K562 (cell line): ENCODE measurements at regions not wholly inside any gene's neighbourhood (a gene's known extent, or its start where the extent isn't known, plus 50 kb on each side); places are given as distances from the start of the nearest gene placed in this dataset.

ENCODE experiments used
- ATAC-seq: fragments of 200-7000 bp; cut with Tn5 transposase; 3 replicates; pipeline ENCODE4 v1.9.1; 2020; ENCODE audit warnings: moderate library complexity
- BruUV-seq: library from RNA; stranded (reverse); fragments of 400-500 nt; replicated peaks from 2 replicates; lab custom pipeline; 2021; lab: Mats Ljungman, UMichigan
- CTCF ChIA-PET: fragments of 300-600 bp; formaldehyde crosslinking; extraction: SDS; loops from one replicate; lab custom pipeline; 2021; ENCODE audit warnings: low intra/inter-chr PET ratio; lab: Yijun Ruan, JAX
- POLR2A ChIA-PET: fragments of 300-600, 350-650 bp; sonication (Branson Sonifier 250); formaldehyde crosslinking; extraction: SDS; loops from one replicate; lab custom pipeline; 2021; ENCODE audit warnings: antibody characterized with exemption, inconsistent platforms; lab: Yijun Ruan, JAX
- DNase-seq, 4 experiments: peaks; one replicate each; pipeline versions ENCODE4 v3.0.0 to v3.0.0-alpha.2; 2011 to 2018; ENCODE audit warnings: low spot score in 3 of 4, mixed read lengths in 3 of 4; ENCODE audit errors: extremely low read depth in 1 of 4
- FAIRE-seq: peaks from 2 replicates; lab custom pipeline; 2011; peaks lifted over from hg19 to GRCh38; lab: Jason Lieb, UNC
- H2AFZ ChIP-seq: 2 replicates; pipeline ENCODE4 v1.6.0; 2011; ENCODE audit warnings: low read depth, low read length, control low read depth, inconsistent platforms
- H3K27ac ChIP-seq: fragments of 200-600 bp; 3 replicates; pipeline ENCODE4 v1.8.0; 2011; ENCODE audit warnings: low read depth, mild to moderate bottlenecking, control low read depth, inconsistent platforms, low read length, moderate library complexity, mixed read lengths; ENCODE audit errors: extremely low read depth
- H3K27me3 ChIP-seq, 2 experiments: fragments of 300-600 bp in 1 of 2; 2 replicates in 1 of 2; 3 replicates in 1 of 2; pipeline versions ENCODE4 v1.6.0 to v1.8.0; 2011; ENCODE audit warnings: inconsistent platforms in 2 of 2, low read length in 2 of 2, mild to moderate bottlenecking in 1 of 2, mixed read lengths in 1 of 2, moderate library complexity in 1 of 2; ENCODE audit not compliant: control insufficient read depth in 2 of 2, insufficient read depth in 2 of 2
- H3K36me3 ChIP-seq: fragments of 300-600 bp; 3 replicates; pipeline ENCODE4 v1.8.0; 2011; ENCODE audit warnings: mild to moderate bottlenecking, low read length, inconsistent platforms; ENCODE audit not compliant: control insufficient read depth, insufficient read depth
- H3K4me1 ChIP-seq, 2 experiments: fragments of 200-600 bp in 1 of 2; replicated peaks in 1 of 2; 2 replicates in 1 of 2; 3 replicates in 1 of 2; pipeline versions ENCODE4 v1.5.1 to v1.8.0; 2011; ENCODE audit warnings: inconsistent platforms in 2 of 2, low read length in 2 of 2, mild to moderate bottlenecking in 1 of 2, mixed read lengths in 1 of 2, moderate library complexity in 1 of 2; ENCODE audit not compliant: control insufficient read depth in 2 of 2, insufficient read depth in 2 of 2
- H3K4me2 ChIP-seq: 2 replicates; pipeline ENCODE4 v1.6.1; 2011; ENCODE audit warnings: low read length, control low read depth, inconsistent platforms, mixed read lengths; ENCODE audit not compliant: insufficient read depth
- H3K4me3 ChIP-seq: fragments of 200-600 bp; sonication (generic), shearing (Covaris generic); 2 replicates; pipeline ENCODE4 v1.5.1; 2016; ENCODE audit warnings: control low read depth, inconsistent platforms
- H3K79me2 ChIP-seq: fragments of 200-600 bp; 3 replicates; pipeline ENCODE4 v1.8.0; 2011; ENCODE audit warnings: low read length, inconsistent platforms; ENCODE audit not compliant: control insufficient read depth, insufficient read depth
- H3K9ac ChIP-seq, 2 experiments: 2 replicates each; pipeline versions ENCODE4 v1.6.0 to v1.6.1; 2011; ENCODE audit warnings: low read depth in 2 of 2, low read length in 2 of 2, control low read depth in 1 of 2, inconsistent platforms in 1 of 2, mild to moderate bottlenecking in 1 of 2, mixed read lengths in 1 of 2; ENCODE audit not compliant: insufficient read depth in 1 of 2
- H3K9me1 ChIP-seq: one replicate; pipeline ENCODE4 v1.6.0; 2011; ENCODE audit warnings: inconsistent platforms, mild to moderate bottlenecking, low read length, moderate library complexity; ENCODE audit not compliant: control insufficient read depth, insufficient read depth
- H3K9me3 ChIP-seq: replicated peaks from 2 replicates; pipeline ENCODE4 v1.5.1; 2011; ENCODE audit warnings: low read depth, low read length, inconsistent platforms; ENCODE audit not compliant: control insufficient read depth, insufficient read depth
- H4K20me1 ChIP-seq: replicated peaks from 2 replicates; pipeline ENCODE4 v1.6.1; 2011; ENCODE audit warnings: low read length, inconsistent platforms, mixed read lengths; ENCODE audit not compliant: control insufficient read depth, insufficient read depth
- KAT8 ChIP-seq: fragments of 450-650 bp; IDR thresholded peaks from 2 replicates; pipeline ENCODE4 v1.6.1; 2016; ENCODE audit warnings: low read depth, mild to moderate bottlenecking
- LARP7 ChIP-seq: fragments of 450-650 bp; IDR thresholded peaks from 2 replicates; pipeline ENCODE4 v1.6.1; 2016
- PCBP2 ChIP-seq: fragments of 200-400 bp; formaldehyde crosslinking; IDR thresholded peaks from 2 replicates; pipeline ENCODE4 v1.6.1; 2018; ENCODE audit warnings: low read length, low read depth, mild to moderate bottlenecking, moderate library complexity; ENCODE audit not compliant: poor library complexity, severe bottlenecking
- POLR2AphosphoS5 ChIP-seq: IDR thresholded peaks from 2 replicates; pipeline ENCODE4 v1.6.1; 2011; ENCODE audit warnings: mild to moderate bottlenecking, low read depth, low read length, moderate library complexity; ENCODE audit not compliant: control insufficient read depth, insufficient read depth
- RAD21 ChIP-seq, 2 experiments: fragments of 250-450 bp in 1 of 2; fragments of 450-650 bp in 1 of 2; sonication (Bioruptor Pico) in 1 of 2; formaldehyde crosslinking in 1 of 2; IDR thresholded peaks in 1 of 2; conservative IDR thresholded peaks in 1 of 2; 2 replicates each; pipeline versions ENCODE4 v1.4.0 to v1.8.0; 2020 to 2022; ENCODE audit warnings: mild to moderate bottlenecking in 2 of 2, moderate library complexity in 1 of 2
- TRIM28 ChIP-seq: fragments of 450-650 bp; IDR thresholded peaks from 2 replicates; pipeline ENCODE4 v1.6.1; 2017
- ZBTB8A ChIP-seq: fragments of 450-650 bp; IDR thresholded peaks from 2 replicates; pipeline ENCODE4 v1.6.1; 2018; ENCODE audit warnings: mild to moderate bottlenecking, moderate library complexity; ENCODE audit not compliant: partially characterized antibody
- ZFP30 ChIP-seq: fragments of 250-450 bp; sonication (Bioruptor Pico); IDR thresholded peaks from 2 replicates; pipeline ENCODE4 v1.8.0; 2022; ENCODE audit warnings: moderate library complexity, mild to moderate bottlenecking, inconsistent platforms, borderline replicate concordance
- ZNF146 ChIP-seq: IDR thresholded peaks from one replicate; pipeline ENCODE4 v1.6.1; 2018; ENCODE audit warnings: missing compliant biosample characterization; ENCODE audit not compliant: unreplicated experiment
- WGBS: fragments of 100-300 bp; shearing (Covaris generic); methylation state at CpG from one replicate; pipeline ENCODE4 v1.1.6; 2016; ENCODE audit warnings: low coverage, mixed read lengths; ENCODE audit not compliant: insufficient coverage; ENCODE audit errors: missing lambda C conversion rate; 5-methylcytosine and 5-hydroxymethylcytosine counted together
- in situ Hi-C: fragments of 300-500 bp; cut with MboI; formaldehyde crosslinking; loops from 4 replicates; pipeline ENCODE4 v1.15.0; 2018; ENCODE audit warnings: inconsistent platforms, mixed read lengths
- intact Hi-C: fragments of 100-400 bp; cut with micrococcal nuclease; formaldehyde crosslinking; loops from 2 replicates; pipeline ENCODE4 v1.14.2; 2022
- TF ChIP-seq, protein P1 (sequence below): fragments of 450-650 bp; IDR thresholded peaks from 2 replicates; pipeline ENCODE4 v1.6.1; 2014; ENCODE audit warnings: low read depth, mild to moderate bottlenecking, moderate library complexity, borderline replicate concordance
- TF ChIP-seq, protein P2 (sequence below), 2 experiments: fragments of 450-650 bp; IDR thresholded peaks; 2 replicates each; pipeline ENCODE4 v1.6.1; 2018; ENCODE audit warnings: mild to moderate bottlenecking in 2 of 2, low read depth in 1 of 2; ENCODE audit not compliant: partially characterized antibody in 2 of 2
- TF ChIP-seq, protein P3 (sequence below): fragments of 250-450 bp; sonication (Bioruptor Pico); IDR thresholded peaks from 2 replicates; pipeline ENCODE4 v1.5.1; 2021; ENCODE audit warnings: mild to moderate bottlenecking

DNA sequence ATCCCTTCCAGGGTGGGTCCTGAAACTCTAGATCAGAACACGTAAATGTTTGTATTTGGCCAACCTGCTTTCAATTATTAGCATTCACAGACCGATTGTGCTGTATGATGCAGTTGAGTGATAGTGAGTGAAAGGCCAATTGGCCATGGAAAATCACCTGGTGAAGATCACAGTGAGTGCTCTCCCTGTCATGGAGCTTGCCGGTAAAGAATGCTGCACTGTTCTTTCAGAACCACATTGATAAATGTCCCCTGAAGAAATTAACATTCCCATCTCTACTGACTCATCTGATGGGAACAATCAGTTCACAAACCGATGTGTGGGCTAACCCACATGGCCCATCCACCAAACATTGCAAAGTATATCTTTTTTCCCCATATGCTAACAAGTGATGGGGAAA lies 324.8 kb upstream of the TBL1XR1 start:
- BruUV-seq = no TSS peak
- Histone ChIP-seq H3K9ac (no peak overlapping the region), H3K4me2 (no peak overlapping the region), H3K27ac (no peak overlapping the region), H3K79me2 (no peaks in the 10 kb centered on the region), H4K20me1 (no peaks in the 10 kb centered on the region), H3K27me3 (no peaks in the 10 kb centered on the region), H3K36me3 (no peaks in the 10 kb centered on the region), H3K9me1 (no peaks in the 10 kb centered on the region), H2AFZ (no peak overlapping the region), H3K4me1 (peaks cover 0 to 3% of the 10 kb centered on the region in 2 experiments; a peak in 3 of 5 replicates), H3K4me3 (no peak overlapping the region), H3K9me3 (no peaks in the 10 kb centered on the region)
- TF ChIP-seq TRIM28 (no peak), POLR2AphosphoS5 (no peak), ZFP30 (CRISPR knock-in tag) (no peak), ZBTB8A (no peak), PCBP2 (no peak), KAT8 (no peak), RAD21 (CRISPR knock-in tag; conservative IDR thresholded peaks at IDR 0.05 in 1 of 2, IDR thresholded peaks at IDR 0.05 in 1 of 2) (no peak), LARP7 (no peak), ZNF146 (no peak)
- TF ChIP-seq, protein P1, sequence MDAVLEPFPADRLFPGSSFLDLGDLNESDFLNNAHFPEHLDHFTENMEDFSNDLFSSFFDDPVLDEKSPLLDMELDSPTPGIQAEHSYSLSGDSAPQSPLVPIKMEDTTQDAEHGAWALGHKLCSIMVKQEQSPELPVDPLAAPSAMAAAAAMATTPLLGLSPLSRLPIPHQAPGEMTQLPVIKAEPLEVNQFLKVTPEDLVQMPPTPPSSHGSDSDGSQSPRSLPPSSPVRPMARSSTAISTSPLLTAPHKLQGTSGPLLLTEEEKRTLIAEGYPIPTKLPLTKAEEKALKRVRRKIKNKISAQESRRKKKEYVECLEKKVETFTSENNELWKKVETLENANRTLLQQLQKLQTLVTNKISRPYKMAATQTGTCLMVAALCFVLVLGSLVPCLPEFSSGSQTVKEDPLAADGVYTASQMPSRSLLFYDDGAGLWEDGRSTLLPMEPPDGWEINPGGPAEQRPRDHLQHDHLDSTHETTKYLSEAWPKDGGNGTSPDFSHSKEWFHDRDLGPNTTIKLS = no peak
- TF ChIP-seq, protein P2, sequence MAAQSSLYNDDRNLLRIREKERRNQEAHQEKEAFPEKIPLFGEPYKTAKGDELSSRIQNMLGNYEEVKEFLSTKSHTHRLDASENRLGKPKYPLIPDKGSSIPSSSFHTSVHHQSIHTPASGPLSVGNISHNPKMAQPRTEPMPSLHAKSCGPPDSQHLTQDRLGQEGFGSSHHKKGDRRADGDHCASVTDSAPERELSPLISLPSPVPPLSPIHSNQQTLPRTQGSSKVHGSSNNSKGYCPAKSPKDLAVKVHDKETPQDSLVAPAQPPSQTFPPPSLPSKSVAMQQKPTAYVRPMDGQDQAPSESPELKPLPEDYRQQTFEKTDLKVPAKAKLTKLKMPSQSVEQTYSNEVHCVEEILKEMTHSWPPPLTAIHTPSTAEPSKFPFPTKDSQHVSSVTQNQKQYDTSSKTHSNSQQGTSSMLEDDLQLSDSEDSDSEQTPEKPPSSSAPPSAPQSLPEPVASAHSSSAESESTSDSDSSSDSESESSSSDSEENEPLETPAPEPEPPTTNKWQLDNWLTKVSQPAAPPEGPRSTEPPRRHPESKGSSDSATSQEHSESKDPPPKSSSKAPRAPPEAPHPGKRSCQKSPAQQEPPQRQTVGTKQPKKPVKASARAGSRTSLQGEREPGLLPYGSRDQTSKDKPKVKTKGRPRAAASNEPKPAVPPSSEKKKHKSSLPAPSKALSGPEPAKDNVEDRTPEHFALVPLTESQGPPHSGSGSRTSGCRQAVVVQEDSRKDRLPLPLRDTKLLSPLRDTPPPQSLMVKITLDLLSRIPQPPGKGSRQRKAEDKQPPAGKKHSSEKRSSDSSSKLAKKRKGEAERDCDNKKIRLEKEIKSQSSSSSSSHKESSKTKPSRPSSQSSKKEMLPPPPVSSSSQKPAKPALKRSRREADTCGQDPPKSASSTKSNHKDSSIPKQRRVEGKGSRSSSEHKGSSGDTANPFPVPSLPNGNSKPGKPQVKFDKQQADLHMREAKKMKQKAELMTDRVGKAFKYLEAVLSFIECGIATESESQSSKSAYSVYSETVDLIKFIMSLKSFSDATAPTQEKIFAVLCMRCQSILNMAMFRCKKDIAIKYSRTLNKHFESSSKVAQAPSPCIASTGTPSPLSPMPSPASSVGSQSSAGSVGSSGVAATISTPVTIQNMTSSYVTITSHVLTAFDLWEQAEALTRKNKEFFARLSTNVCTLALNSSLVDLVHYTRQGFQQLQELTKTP (IDR thresholded peaks at IDR 0.05; ENCODE audit: low read depth in 1 of 2, partially characterized antibody in 2 of 2) = no peak
- TF ChIP-seq, protein P3, sequence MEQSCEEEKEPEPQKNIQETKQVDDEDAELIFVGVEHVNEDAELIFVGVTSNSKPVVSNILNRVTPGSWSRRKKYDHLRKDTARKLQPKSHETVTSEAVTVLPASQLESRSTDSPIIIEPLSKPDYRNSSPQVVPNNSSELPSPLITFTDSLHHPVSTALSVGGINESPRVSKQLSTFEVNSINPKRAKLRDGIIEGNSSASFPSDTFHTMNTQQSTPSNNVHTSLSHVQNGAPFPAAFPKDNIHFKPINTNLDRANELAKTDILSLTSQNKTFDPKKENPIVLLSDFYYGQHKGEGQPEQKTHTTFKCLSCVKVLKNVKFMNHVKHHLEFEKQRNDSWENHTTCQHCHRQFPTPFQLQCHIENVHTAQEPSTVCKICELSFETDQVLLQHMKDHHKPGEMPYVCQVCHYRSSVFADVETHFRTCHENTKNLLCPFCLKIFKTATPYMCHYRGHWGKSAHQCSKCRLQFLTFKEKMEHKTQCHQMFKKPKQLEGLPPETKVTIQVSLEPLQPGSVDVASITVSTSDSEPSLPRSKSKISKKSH (CRISPR knock-in tag) = no peak
- intact Hi-C loops = no loop called here
- no peak for ATAC-seq
- 8% methylated on average over 4 of the region's 4 CpGs for WGBS
- no peak for FAIRE-seq
- in situ Hi-C loops = no loop called here
- DNase-seq = no peak
- CTCF ChIA-PET = no interaction called here
- POLR2A ChIA-PET = no interaction called here
